B cell (primary cell): ENCODE measurements at regions not wholly inside any gene's neighbourhood (a gene's known extent, or its start where the extent isn't known, plus 50 kb on each side); places are given as distances from the start of the nearest gene placed in this dataset.

Experiments used
- ATAC-seq: fragments of 200-7000 bp; cut with Tn5 transposase; one replicate; pipeline ENCODE4 v1.10.0; 2021; ENCODE audit warnings: low read depth, mild to moderate bottlenecking, moderate number of reproducible peaks, moderate library complexity
- CTCF ChIA-PET: fragments of 350-600 bp; sonication (Branson Sonifier 250); formaldehyde crosslinking; loops from one replicate; lab custom pipeline; 2021; ENCODE audit warnings: antibody characterized with exemption, inconsistent platforms; lab: Charles Lee
- POLR2A ChIA-PET: fragments of 350-600 bp; sonication (Branson Sonifier 250); formaldehyde crosslinking; loops from one replicate; lab custom pipeline; 2021; ENCODE audit warnings: antibody characterized with exemption; lab: Charles Lee
- DNase-seq: peaks from one replicate; pipeline ENCODE4 v3.0.0; 2013
- H2AFZ ChIP-seq: 2 replicates; pipeline ENCODE4 v1.6.1; 2012; ENCODE audit warnings: mild to moderate bottlenecking, low read depth, low read length; ENCODE audit not compliant: insufficient read depth, poor library complexity, severe bottlenecking
- H3K27ac ChIP-seq, 2 donors: 1 replicate in 1 of 2; 2 replicates in 1 of 2; pipeline ENCODE4 v1.5.1; 2012 to 2013; ENCODE audit warnings: low read length in 2 of 2, mild to moderate bottlenecking in 2 of 2, moderate library complexity in 1 of 2
- H3K27me3 ChIP-seq, 4 experiments: fragments of 200-600 bp in 1 of 4; sonication (generic) in 1 of 4; replicated peaks in 1 of 4; 1 replicate in 2 of 4; 2 replicates in 2 of 4; pipeline versions ENCODE4 v1.6.1 to v1.7.0; 2013 to 2016; ENCODE audit warnings: low read length in 3 of 4, mild to moderate bottlenecking in 2 of 4, mixed read lengths in 1 of 4, moderate library complexity in 1 of 4; ENCODE audit not compliant: insufficient read depth in 4 of 4, control insufficient read depth in 3 of 4; ENCODE audit errors: control extremely low read depth in 1 of 4
- H3K36me3 ChIP-seq, 2 experiments: replicated peaks in 1 of 2; 1 replicate in 1 of 2; 2 replicates in 1 of 2; pipeline versions ENCODE4 v1.6.1 to v1.7.1; 2013; ENCODE audit warnings: low read length in 1 of 2; ENCODE audit not compliant: insufficient read depth in 2 of 2, control insufficient read depth in 1 of 2; ENCODE audit errors: control extremely low read depth in 1 of 2, extremely low read depth in 1 of 2
- H3K4me1 ChIP-seq, 2 donors: fragments of 200-600 bp in 1 of 2; sonication (generic) in 1 of 2; 1 replicate in 1 of 2; 2 replicates in 1 of 2; pipeline versions ENCODE4 v1.5.1 to v1.6.1; 2013 to 2017; ENCODE audit warnings: low read length in 2 of 2; ENCODE audit not compliant: control insufficient read depth in 2 of 2, insufficient read depth in 2 of 2
- H3K4me2 ChIP-seq: replicated peaks from 2 replicates; pipeline ENCODE3; 2012; ENCODE audit warnings: mild to moderate bottlenecking, low read depth, low read length; ENCODE audit not compliant: poor library complexity, severe bottlenecking
- H3K4me3 ChIP-seq, 5 experiments: fragments of 200-600 bp in 1 of 5; sonication (generic) in 1 of 5; 1 replicate in 3 of 5; 2 replicates in 2 of 5; pipeline versions ENCODE4 v1.5.1 to v1.7.0; 2011 to 2016; ENCODE audit warnings: low read length in 4 of 5, mild to moderate bottlenecking in 4 of 5, low read depth in 2 of 5, control low read depth in 1 of 5, moderate library complexity in 1 of 5; ENCODE audit not compliant: insufficient read depth in 1 of 5; ENCODE audit errors: control extremely low read depth in 1 of 5, extremely low read depth in 1 of 5
- H3K79me2 ChIP-seq: fragments of 200-600 bp; sonication (generic); one replicate; pipeline ENCODE4 v1.6.0; 2016; ENCODE audit warnings: low read length; ENCODE audit not compliant: control insufficient read depth, insufficient read depth
- H3K9ac ChIP-seq: fragments of 200-600 bp; sonication (generic); 2 replicates; pipeline ENCODE4 v1.6.1; 2017; ENCODE audit warnings: mild to moderate bottlenecking, low read length, moderate library complexity
- H3K9me3 ChIP-seq, 3 donors: one replicate each; pipeline versions ENCODE4 v1.6.1 to v1.7.1; 2013; ENCODE audit warnings: low read length in 2 of 3; ENCODE audit not compliant: control insufficient read depth in 2 of 3, insufficient read depth in 1 of 3; ENCODE audit errors: control extremely low read depth in 1 of 3
- H4K20me1 ChIP-seq: 2 replicates; pipeline ENCODE4 v1.6.0; 2012; ENCODE audit warnings: mild to moderate bottlenecking, low read length; ENCODE audit not compliant: insufficient read depth, control insufficient read depth, poor library complexity, severe bottlenecking
- H3K27ac Mint-ChIP-seq: one replicate; pipeline ENCODE4 v1.8.0; 2021; ENCODE audit warnings: mixed read lengths
- H3K27me3 Mint-ChIP-seq: one replicate; pipeline ENCODE4 v1.8.0; 2021; ENCODE audit warnings: mixed read lengths
- H3K4me1 Mint-ChIP-seq: one replicate; pipeline ENCODE4 v1.8.0; 2021; ENCODE audit warnings: mixed read lengths
- H3K4me3 Mint-ChIP-seq: one replicate; pipeline ENCODE4 v1.8.0; 2021; ENCODE audit warnings: mixed read lengths
- H3K9me3 Mint-ChIP-seq: one replicate; pipeline ENCODE4 v1.8.0; 2022; ENCODE audit warnings: mixed read lengths; ENCODE audit not compliant: insufficient read depth
- CTCF ChIP-seq: fragments of 200-600 bp; IDR thresholded peaks from one replicate; pipeline ENCODE4 v1.8.0; 2022; ENCODE audit warnings: antibody characterized with exemption, mild to moderate bottlenecking
- EZH2 ChIP-seq: IDR thresholded peaks from 2 replicates; pipeline ENCODE4 v1.6.1; 2012; ENCODE audit warnings: borderline replicate concordance, low read depth, mild to moderate bottlenecking, moderate library complexity, low read length; ENCODE audit not compliant: insufficient read depth, poor library complexity, severe bottlenecking
- WGBS: methylation state at CpG from one replicate; pipeline ENCODE4 v1.1.5; 2013; ENCODE audit warnings: missing lambda C conversion rate; ENCODE audit not compliant: insufficient coverage; 5-methylcytosine and 5-hydroxymethylcytosine counted together
- intact Hi-C: fragments of 100-400 bp; cut with micrococcal nuclease; formaldehyde crosslinking; loops from one replicate; pipeline ENCODE4 v1.10.0; 2022

DNA sequence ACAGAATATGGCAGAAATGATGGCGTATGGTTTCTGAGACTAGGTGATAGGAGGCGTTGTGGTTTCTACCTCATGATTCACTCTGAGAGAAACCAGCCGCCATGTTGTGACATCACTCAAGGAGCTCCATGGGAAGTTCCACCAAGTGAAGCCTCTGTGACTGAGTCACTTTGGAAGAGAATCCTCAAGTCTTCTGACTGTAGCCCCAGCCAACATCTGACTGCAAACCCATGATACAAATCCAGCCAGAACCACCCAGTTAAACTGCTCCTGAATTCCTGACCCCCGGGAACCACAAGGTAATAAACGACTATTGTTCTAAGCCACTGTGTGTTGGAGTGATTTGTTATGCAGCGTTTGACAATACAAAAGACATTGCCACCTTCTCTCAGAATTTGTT lies 91.1 kb upstream of the CARD11 start:
- DNase-seq = no peak
- no peak for TF ChIP-seq EZH2
- TF ChIP-seq CTCF = no peak
- H3K4me3 Mint-ChIP-seq = no peak overlapping the region
- H3K36me3 ChIP-seq = no peaks in the 10 kb centered on the region
- H3K9me3 Mint-ChIP-seq = peaks cover 4% of the 10 kb centered on the region
- no peak overlapping the region for H3K27ac Mint-ChIP-seq
- ATAC-seq = no peak
- H3K79me2 ChIP-seq = no peaks in the 10 kb centered on the region
- H3K4me1 ChIP-seq = no peaks in the 10 kb centered on the region
- no peaks in the 10 kb centered on the region for H3K27me3 ChIP-seq
- H3K4me2 ChIP-seq = no peak overlapping the region
- H3K9ac ChIP-seq = no peak overlapping the region
- H3K9me3 ChIP-seq = peaks cover 0 to 7% (median 3%) of the 10 kb centered on the region in 3 donors
- H3K27me3 Mint-ChIP-seq = peaks cover 17% of the 10 kb centered on the region
- intact Hi-C loops = no loop called here
- no peak overlapping the region for H3K27ac ChIP-seq
- no peaks in the 10 kb centered on the region for H4K20me1 ChIP-seq
- 77% methylated on average over 2 of the region's 6 CpGs for WGBS
- CTCF ChIA-PET = interaction anchor here (1.2 kb wide), 1 partner anchor 16 kb away, joined by 4 read pairs; no protein-coding TSS in a partner anchor
- POLR2A ChIA-PET = no interaction called here
- H2AFZ ChIP-seq = no peak overlapping the region
- no peaks in the 10 kb centered on the region for H3K4me1 Mint-ChIP-seq
- no peak overlapping the region for H3K4me3 ChIP-seq

- DNase-seq = no peak
- Mint-ChIP-seq H3K27me3 (peaks cover 17% of the 10 kb centered on the region), H3K4me3 (no peak overlapping the region), H3K27ac (no peak overlapping the region), H3K4me1 (no peaks in the 10 kb centered on the region), H3K9me3 (peaks cover 4% of the 10 kb centered on the region)
- ChIA-PET CTCF (interaction anchor here (0.7 to 1.2 kb wide), 3 partner anchors 15 to 109 kb away, joined by 3 to 4 read pairs (median 3); no protein-coding TSS in a partner anchor), POLR2A (no interaction called here)
- TF ChIP-seq CTCF = no peak
- TF ChIP-seq EZH2 = no peak
- no peaks in the 10 kb centered on the region for H3K36me3 ChIP-seq
- no peak overlapping the region for H3K9ac ChIP-seq
- H2AFZ ChIP-seq = no peak overlapping the region
- no peaks in the 10 kb centered on the region for H3K79me2 ChIP-seq
- no peak overlapping the region for H3K27ac ChIP-seq
- H3K9me3 ChIP-seq = peaks cover 0 to 7% (median 3%) of the 10 kb centered on the region in 3 donors
- no peaks in the 10 kb centered on the region for H4K20me1 ChIP-seq
- no peaks in the 10 kb centered on the region for H3K27me3 ChIP-seq
- ATAC-seq = no peak
- H3K4me1 ChIP-seq = no peaks in the 10 kb centered on the region
- H3K4me3 ChIP-seq = no peak overlapping the region
- intact Hi-C loops = no loop called here
- no peak overlapping the region for H3K4me2 ChIP-seq
- WGBS = 100% methylated on average over 2 of the region's 6 CpGs
Measured at GRCh38 chr7:3135626-3136025, 92.0 kb upstream of the CARD11 start.
